HUES6 (cell line): ENCODE measurements at regions not wholly inside any gene's neighbourhood (a gene's known extent, or its start where the extent isn't known, plus 50 kb on each side); places are given as distances from the start of the nearest gene placed in this dataset.
"Not testable (repeated sequence)": the region's sequence is repeated elsewhere in the genome, so short reads cannot be mapped to it uniquely, and the experiment has no call there.

Experiments
- H3K27ac ChIP-seq: 2 replicates; pipeline ENCODE4 v1.7.0; 2013; ENCODE audit warnings: low read depth, mild to moderate bottlenecking, low read length, inconsistent platforms
- H3K27me3 ChIP-seq: 2 replicates; pipeline ENCODE4 v1.6.1; 2013; ENCODE audit warnings: low read length; ENCODE audit not compliant: control insufficient read depth, insufficient read depth
- H3K36me3 ChIP-seq: 2 replicates; pipeline ENCODE4 v1.6.1; 2013; ENCODE audit warnings: low read length; ENCODE audit not compliant: control insufficient read depth, insufficient read depth
- H3K4me1 ChIP-seq: 2 replicates; pipeline ENCODE4 v1.6.1; 2013; ENCODE audit warnings: low read length; ENCODE audit not compliant: control insufficient read depth, insufficient read depth
- H3K4me3 ChIP-seq: 2 replicates; pipeline ENCODE4 v1.5.1; 2013; ENCODE audit warnings: low read depth, low read length
- H3K9ac ChIP-seq: one replicate; pipeline ENCODE4 v1.6.1; 2013; ENCODE audit warnings: mild to moderate bottlenecking, low read length
- H3K9me3 ChIP-seq: 2 replicates; pipeline ENCODE4 v1.6.1; 2013; ENCODE audit warnings: low read depth, low read length; ENCODE audit not compliant: control insufficient read depth, insufficient read depth

DNA sequence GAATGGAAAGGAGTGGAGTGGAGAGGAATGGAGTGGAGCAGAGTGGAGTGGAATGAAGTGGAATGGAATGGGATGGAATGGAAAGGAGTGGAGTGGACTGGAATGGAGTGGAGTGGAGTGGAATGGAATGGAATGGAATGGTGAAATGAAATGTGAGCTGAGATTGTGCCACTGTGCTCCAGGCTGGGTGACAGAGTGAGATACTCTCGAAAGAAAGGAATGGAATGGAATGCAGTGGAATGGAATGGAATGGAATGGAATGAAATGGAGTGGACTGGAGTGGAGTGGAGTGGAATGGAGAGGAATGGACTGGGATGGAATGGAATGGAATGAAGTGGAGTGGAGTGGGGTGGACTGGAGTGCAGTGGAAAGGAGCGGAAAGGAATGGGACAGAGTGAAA lies 605.2 kb downstream of the TP53TG3F start:
- not testable (repeated sequence) for H3K27me3 ChIP-seq, H3K4me3 ChIP-seq, H3K27ac ChIP-seq, H3K9ac ChIP-seq, H3K36me3 ChIP-seq, H3K4me1 ChIP-seq
- H3K9me3 ChIP-seq = peaks cover 63% of the 10 kb centered on the region

DNA sequence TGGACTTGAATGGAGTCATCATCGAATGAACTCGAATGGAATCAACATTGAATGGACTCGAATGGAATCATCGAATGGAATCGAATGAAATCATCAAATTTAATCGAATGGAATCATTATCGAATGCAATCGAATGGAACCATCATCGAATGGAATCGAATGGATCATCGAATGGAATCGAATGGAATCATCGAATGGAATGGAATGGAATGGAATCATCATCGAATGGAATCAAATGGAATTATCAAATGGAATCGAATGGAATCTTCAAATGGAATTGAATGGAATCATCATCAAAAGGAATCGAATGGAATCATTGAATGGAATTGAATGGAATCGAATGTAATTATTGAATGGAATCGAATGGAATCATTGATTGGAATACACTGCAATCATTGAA lies 610.3 kb downstream of the TP53TG3F start:
- H3K9me3 ChIP-seq = peaks cover 42% of the 10 kb centered on the region
- H3K4me1 ChIP-seq, H3K4me3 ChIP-seq, H3K27ac ChIP-seq, H3K36me3 ChIP-seq, H3K9ac ChIP-seq, H3K27me3 ChIP-seq: not testable (repeated sequence)

DNA sequence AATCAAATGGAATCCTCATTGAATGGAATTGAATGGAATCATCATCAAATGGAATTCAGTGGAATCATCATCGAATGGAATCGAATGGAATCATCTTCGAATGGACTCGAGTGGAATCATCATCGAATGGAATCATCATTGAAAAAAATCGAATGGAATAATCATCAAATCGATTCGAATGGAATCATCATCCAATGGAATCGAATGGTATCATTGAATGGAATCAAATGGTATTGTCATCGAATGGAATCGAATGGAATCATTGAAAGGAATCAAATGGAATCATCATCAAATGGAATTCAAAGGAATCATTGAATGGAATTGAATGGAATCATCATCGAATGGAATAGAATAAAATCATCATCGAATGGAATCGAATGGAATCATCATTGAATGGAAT lies 619.3 kb downstream of the TP53TG3F start:
- Histone ChIP-seq H3K27ac (no peak overlapping the region), H3K27me3 (no peaks in the 10 kb centered on the region), H3K4me1 (no peaks in the 10 kb centered on the region), H3K9ac (no peak overlapping the region), H3K4me3 (no peak overlapping the region), H3K9me3 (peaks cover 98% of the 10 kb centered on the region), H3K36me3 (no peaks in the 10 kb centered on the region)

DNA sequence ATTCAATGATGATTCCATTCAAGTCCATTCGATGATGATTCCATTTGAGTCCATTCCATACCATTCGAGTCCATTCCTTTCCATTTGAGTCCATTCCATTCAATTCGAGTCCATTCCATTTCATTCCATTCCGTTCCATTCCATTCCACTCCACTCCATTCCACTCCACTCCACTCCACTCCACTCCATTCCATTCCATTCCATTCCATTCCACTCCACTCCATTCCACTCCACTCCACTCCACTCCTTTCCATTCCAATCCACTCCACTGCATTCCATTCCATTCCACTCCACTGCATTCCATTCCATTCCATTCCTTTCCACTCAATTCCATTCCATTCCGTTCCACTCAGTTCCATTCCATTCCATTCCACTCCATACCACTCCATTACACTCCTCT lies 625.6 kb downstream of the TP53TG3F start:
- H3K4me3 ChIP-seq, H3K27ac ChIP-seq, H3K36me3 ChIP-seq, H3K9ac ChIP-seq, H3K27me3 ChIP-seq, H3K4me1 ChIP-seq: not testable (repeated sequence)
- peaks cover 100% of the 10 kb centered on the region for H3K9me3 ChIP-seq

DNA sequence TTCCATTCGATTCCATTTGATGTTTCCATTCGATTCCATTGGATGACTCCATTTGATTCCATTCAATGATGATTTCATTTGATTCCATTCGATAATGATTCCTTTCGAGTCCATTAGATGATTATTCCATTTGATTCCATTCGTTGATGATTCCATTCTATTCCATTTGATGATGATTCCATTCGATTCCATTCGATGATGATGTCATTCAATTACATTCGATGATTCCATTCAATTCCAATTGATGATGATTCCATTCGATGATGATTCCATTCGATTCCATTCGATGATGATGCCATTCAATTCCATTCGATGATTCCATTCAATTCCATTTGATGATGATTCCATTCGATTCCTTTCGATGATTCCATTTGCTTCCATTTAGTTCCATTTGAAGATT lies 635.6 kb downstream of the TP53TG3F start:
- not testable (repeated sequence) for H3K36me3 ChIP-seq, H3K27ac ChIP-seq, H3K27me3 ChIP-seq, H3K9ac ChIP-seq, H3K4me3 ChIP-seq, H3K4me1 ChIP-seq
- H3K9me3 ChIP-seq = peaks cover 98% of the 10 kb centered on the region

DNA sequence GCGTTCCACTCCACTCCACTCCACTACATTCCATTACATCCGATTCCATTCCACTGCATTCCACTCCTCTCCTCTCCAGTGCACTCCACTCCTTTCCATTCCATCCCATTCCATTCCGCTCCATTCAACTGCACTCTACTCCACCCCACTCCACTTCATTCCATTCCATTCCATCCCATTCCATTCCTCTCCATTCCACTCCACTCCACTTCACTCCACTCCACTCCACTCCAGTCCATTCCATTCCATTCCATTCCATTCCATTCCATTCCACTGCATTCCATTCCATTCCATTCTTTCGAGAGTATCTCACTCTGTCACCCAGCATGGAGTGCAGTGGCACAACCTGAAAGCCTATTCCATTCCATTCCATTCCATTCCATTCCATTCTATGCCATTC lies 637.5 kb downstream of the TP53TG3F start:
- H3K27me3 ChIP-seq, H3K4me1 ChIP-seq, H3K27ac ChIP-seq, H3K9ac ChIP-seq, H3K4me3 ChIP-seq, H3K36me3 ChIP-seq: not testable (repeated sequence)
- peaks cover 87% of the 10 kb centered on the region for H3K9me3 ChIP-seq

DNA sequence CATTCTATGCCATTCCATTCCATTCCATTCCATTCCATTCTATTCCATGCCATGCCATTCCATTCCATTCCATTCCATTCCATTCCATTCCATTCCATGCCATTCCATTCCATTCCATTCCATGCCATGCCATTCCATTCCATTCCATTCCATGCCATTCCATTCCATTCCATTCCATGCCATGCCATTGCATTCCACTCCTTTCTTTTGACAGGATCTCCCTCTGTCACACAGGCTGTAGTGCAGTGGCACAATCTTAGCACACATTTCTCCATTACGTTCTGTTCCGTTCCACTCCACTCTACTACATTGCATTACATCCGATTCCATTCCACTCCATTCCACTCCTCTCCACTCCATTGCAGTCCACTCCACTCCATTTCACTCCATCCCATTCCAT lies 637.9 kb downstream of the TP53TG3F start:
- not testable (repeated sequence) for H3K36me3 ChIP-seq, H3K4me3 ChIP-seq, H3K27ac ChIP-seq, H3K4me1 ChIP-seq, H3K9ac ChIP-seq, H3K27me3 ChIP-seq
- peaks cover 83% of the 10 kb centered on the region for H3K9me3 ChIP-seq

DNA sequence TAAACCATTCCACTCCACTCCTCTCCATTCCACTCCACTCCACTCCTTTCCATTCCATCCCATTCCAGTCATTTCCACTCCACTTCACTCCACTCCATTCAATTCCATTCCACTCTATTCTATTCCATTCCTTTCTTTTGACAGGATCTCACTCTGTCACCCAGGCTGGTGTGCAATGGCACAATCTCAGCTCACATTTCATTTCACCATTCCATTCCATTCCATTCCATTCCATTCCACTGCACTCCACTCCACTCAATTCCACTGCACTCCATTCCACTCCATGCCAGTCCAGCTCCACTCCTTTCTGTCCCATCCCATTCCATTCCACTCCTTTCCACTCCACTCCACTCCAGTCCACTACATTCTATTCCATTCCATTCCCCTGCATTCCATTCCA lies 638.6 kb downstream of the TP53TG3F start:
- H3K9me3 ChIP-seq = peaks cover 76% of the 10 kb centered on the region
- not testable (repeated sequence) for H3K27me3 ChIP-seq, H3K36me3 ChIP-seq, H3K27ac ChIP-seq, H3K4me1 ChIP-seq, H3K4me3 ChIP-seq, H3K9ac ChIP-seq

DNA sequence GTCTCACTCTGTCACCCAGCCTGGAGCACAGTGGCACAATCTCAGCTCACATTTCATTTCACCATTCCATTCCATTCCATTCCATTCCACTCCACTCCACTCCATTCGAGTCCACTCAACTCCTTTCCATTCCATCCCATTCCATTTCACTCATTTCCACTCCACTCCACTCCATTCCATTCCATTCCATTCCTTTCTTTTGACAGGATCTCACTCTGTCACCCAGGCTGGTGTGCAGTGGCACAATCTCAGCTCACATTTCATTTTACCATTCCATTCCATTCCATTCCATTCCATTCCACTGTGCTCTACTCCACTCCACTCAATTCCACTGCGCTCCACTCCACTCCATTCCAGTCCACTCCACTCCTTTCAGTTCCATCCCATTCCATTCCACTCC lies 639.6 kb downstream of the TP53TG3F start:
- not testable (repeated sequence) for H3K4me3 ChIP-seq, H3K27ac ChIP-seq, H3K4me1 ChIP-seq, H3K9ac ChIP-seq, H3K27me3 ChIP-seq, H3K36me3 ChIP-seq
- H3K9me3 ChIP-seq = peaks cover 70% of the 10 kb centered on the region
